Activated CD4-positive, alpha-beta T cell treated with anti-CD3 and anti-CD28 coated beads, Interleukin-2, amount 50 U/mL, for 1 hour (primary cell): ENCODE measurements at regions not wholly inside any gene's neighbourhood (a gene's known extent, or its start where the extent isn't known, plus 50 kb on each side); places are given as distances from the start of the nearest gene placed in this dataset.

Experiments used
- DNase-seq: peaks from one replicate; pipeline ENCODE4 v3.0.0-alpha.2; 2020

DNA sequence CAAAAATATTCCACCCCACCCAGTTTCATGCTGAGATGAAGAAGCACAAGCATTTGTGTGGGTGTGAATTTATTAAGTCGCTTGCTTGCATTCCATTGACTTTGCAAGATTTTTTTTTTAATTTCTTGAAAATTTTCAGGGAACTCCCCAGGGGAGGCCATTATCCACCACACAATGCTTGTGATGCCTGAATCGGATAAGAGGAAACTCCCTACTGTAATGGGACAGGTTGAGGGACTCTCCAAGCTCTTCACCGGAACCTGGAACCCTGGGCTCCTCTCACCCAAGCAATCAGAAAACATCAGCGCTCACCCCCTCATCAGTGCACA lies 153.6 kb upstream of the ZMIZ1 start:
- DNase-seq = no peak

DNA sequence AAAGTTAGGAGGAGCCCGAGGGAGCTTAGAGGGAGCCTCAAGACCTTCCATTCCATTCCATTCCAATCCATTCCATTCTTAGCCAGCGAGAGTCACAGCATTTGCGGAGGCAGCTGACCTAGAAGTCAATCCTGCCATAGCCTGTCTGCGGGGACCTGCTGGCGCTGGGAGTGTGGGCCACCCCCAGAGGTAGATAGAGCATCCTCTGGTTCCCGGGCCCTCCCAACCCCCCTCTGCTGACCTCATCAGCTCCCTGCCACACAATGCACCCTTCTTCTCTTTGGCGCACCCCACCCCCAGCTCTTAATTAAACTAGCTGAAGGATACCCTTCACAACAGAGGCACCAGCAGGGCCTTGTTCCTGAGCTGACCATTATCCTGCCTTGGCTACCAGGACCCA lies 152.5 kb upstream of the ZMIZ1 start:
- DNase-seq = no peak

GRCh38 chr10:78919181-78919966 lies 149.4 kb upstream of the ZMIZ1 start:
- no peak for DNase-seq

DNA sequence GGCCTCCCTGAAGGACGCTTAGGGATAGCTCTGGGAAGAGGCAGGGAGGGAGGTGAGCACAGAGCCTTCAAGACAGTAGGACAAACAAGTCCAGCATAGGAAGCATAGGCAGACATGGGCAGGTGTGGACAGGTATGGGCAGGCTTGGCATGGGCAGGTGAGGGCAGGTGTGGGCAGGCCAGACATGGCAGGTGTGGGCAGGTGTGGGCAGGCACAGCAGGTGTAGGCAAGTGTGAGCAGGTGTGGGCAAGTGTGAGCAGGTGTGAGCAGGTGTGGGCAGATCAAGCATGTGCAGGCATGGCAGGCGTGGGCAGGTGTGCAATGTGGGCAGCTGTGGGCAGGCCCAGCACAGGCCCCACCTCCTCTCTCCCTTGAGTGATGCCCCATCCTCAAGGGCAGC lies 148.8 kb upstream of the ZMIZ1 start:
- no peak for DNase-seq

DNA sequence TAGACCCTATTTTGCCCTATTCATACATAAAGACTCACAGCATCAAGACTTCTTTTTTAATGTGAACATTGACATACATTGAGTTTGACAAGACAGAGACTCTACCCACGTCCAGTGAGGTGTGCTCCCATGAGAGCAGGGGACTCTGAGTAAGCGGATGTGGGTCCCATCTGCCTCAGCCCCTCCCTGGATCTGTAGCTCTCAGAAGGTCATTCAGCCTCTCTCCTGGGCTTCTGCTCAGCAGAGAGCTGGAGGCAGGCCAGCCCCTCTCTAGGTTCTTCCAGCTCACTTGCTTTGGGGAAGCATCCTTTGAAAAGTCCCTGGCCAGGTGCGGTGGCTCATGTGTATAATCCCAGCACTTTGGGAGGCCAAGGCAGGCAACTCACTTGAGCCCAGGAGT lies 146.9 kb upstream of the ZMIZ1 start:
- no peak for DNase-seq

GRCh38 chr10:78923647-78924318 lies 145.0 kb upstream of the ZMIZ1 start:
- no peak for DNase-seq

DNA sequence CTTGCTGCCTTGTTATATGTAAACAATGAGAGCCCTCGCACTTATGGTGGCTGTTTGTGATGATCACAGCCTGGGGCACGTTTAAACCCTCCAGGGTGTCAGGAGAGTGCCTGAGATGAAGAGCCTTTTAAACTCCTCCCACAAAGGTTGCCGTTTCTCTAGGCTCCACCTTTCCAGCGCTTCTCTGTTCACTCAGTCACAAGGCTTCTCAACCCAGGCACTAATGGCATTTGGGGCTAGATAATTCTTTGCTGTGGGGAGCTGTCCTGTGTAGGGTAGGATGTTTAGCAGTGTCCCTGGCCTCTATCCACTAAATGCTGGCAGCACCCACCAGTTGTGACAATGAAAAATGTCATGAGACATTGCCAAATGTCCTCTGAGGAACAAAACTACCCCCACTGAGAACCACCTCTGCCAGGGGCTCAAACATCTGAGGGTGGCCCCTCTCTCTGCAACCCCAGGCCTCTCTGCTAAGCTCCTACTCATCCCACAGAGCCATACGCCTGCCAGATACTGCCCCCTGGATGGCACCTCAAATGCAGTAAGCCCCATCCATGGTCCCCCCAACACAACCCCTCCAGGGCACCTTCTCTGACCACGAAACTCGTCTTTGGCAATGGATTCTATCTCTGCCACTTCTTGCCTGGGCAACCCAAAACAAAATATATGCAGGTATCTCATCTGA lies 144.3 kb upstream of the ZMIZ1 start:
- DNase-seq = no peak

DNA sequence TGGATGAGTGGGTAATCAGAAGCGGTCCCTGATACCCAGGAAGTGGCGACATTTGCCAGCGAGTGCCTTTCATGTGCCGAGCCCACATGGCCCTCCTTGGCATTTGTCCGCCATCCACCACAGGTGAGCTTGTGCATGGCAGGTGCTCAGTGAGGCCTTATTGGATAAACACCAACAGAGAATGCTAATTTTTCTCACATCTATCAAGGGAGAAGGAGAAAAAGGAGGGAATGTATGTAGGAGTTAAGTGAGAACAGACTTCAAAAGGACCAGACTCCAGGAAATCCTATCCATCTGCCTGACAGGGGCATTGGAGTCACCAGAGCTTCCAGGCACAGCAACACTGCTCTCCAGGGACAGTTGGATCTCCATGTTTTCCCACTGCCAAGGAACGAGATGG lies 143.5 kb upstream of the ZMIZ1 start:
- DNase-seq = no peak

- DNase-seq = no peak
Observed at GRCh38 chr10:78925800-78926319, 142.9 kb upstream of the ZMIZ1 start.

DNA sequence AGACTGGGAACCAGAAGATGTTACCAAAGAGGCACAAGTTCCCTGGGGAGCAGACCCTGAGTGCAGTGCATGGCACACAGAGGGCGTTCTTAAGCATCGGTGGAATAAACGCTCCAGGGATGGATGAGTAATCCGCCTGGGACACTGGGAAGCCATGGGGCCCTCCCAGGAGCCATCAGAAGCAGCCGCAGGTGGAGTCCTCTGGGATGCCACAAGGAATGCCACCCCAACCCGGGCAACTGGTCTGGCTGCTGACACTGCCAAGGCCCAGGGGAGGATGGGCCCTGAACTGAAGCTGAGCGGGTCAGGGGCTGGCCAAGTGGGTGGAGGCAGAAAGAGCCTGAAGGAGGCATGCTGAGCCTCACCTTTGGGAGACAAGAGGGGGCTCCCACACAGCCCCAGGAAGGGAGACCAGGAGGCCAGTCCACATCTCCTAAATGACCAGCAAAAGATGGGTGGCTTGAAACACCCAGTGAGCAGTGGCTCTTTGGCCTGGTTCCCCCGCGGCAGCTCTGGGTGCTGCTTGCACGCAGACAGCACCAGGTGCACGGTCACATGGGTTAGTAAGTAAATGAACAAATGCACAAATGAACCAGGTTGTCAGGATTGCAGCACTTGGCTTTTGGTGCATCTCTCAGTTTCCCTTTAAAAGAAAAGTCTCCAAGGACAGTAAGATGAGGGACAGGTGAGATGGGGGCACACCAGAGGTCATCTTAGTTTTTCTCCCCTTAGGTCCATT lies 141.3 kb upstream of the ZMIZ1 start:
- DNase-seq = no peak

DNA sequence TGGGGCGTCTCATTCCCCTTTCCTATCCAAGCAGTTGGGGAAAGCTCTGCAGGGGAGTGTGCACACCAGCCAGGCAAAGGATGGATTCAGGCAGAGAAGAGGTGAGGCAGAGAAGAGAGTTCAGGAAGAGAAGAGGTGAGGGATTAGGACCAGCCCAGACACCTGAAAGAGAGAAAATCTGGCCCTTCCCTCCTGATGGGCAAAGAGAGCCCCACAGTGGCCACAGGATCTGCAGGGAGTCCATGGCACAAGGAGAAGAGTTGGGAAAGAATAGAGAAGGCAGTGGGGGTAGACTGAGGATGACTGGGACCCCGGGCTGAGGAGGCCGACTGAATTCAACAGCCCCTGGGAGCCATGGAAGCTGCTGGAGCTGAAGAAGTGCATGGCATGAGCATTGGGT lies 140.4 kb upstream of the ZMIZ1 start:
- no peak for DNase-seq

DNA sequence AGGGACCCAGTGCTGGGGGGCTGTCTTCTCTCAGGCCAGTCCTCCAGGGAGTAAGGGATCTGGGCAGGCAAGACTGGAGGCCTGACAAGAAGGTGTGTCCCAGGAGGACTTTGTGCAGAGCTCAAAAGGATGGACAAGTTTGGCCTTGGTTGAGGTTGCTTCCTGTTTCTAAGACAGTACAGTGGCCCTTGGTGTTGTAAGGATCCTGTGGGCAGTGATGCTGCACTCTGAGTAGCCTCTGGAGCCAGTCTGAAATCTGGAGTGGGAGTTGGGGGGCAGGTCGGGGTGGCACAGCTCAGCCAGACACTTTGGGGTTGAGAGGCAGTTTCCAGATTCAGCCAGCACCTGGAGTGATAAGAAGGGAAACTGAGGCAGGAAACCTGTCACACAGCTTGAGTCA lies 139.2 kb upstream of the ZMIZ1 start:
- no peak for DNase-seq

GRCh38 chr10:78931321-78932053 lies 137.3 kb upstream of the ZMIZ1 start:
- DNase-seq = no peak

GRCh38 chr10:78932054-78932386 lies 136.7 kb upstream of the ZMIZ1 start:
- no peak for DNase-seq

DNA sequence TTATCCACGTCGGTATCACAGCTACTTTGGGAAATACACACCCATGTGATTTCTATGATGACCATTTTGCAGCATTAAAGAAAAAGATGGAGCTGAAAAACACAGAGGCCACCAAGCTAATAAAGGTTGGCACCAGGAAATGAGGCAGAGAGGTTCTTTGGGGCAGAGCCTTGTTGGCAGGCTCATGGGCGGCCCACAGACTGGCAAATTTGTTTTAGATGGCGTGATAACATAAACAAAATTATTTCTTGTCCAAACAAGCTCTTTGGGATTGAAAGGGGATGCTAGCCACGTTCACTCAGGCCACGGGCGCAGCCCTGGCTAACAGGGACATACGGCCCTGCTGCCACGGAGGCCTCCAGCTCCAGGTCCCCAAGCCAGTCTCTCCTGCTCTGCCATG lies 135.9 kb upstream of the ZMIZ1 start:
- no peak for DNase-seq

GRCh38 chr10:78933828-78934531 lies 134.8 kb upstream of the ZMIZ1 start:
- DNase-seq = no peak

DNA sequence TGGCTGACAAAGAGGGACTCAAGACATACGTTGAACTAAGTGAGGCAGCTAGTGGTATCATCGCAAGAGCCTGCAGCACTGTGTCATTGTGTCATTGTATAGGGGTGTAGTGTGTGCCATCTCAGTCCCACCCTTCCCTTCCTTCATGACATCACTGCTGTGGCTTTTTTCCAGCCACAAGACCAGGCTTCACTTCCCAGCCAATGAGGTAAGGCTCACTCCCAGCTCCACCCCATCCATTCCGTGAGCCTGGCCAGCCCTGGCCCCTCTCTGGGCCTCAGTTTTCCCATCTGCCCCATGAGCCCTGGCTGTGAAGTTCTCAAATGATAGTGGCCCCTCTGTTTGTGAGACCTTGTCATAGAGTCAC lies 134.3 kb upstream of the ZMIZ1 start:
- DNase-seq = no peak

GRCh38 chr10:78934994-78935602 lies 133.7 kb upstream of the ZMIZ1 start:
- no peak for DNase-seq

GRCh38 chr10:78935697-78936407 lies 132.9 kb upstream of the ZMIZ1 start:
- no peak for DNase-seq

DNA sequence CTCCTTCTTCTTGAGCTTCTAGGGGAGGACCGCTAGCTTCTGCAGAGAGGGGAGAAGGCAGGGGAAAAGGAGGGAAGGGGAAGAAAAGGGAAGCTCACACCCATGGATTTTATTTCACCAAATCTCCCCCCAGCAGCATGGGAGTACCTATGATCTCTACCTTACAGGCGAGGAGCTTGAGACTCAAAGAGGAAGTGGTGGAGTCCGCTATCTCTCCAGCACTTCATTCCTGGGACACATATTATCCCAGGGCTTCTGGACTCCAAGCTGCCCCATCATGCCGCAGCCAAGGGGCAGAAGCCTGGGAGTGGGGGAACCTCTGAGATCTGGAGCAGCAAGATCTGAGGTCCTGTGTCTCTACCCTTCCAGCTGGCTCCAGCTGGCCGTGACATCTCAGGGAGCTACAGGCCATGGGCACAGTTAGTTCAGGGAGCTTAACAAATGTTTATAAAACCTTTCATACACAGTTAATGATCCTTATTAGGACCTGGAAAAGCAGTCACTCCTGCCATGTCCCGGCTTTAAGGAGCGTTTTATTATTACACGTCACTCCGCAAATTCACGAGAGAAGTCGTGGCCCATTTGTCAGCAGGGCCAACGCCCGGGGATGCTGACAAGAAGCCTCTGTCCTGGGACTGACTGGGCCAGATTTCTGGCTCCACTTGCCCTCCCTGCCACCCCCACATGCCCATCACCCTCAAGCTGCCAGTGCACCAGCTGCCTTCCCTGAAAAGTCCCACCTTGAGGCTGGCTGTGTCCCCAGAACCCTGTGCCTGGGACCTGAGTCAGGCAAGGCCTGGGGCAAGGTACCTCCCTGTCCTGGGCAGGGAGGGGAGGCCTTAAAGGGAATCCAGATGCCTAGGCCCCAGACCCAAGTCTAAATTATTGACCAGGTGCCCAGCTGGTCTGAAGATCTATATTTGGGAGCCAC lies 132.1 kb upstream of the ZMIZ1 start:
- no peak for DNase-seq
